ENCODE measurements at regions not wholly inside any gene's neighbourhood (a gene's known extent, or its start where the extent isn't known, plus 50 kb on each side); places are given as distances from the start of the nearest gene placed in this dataset.
"Not testable (repeated sequence)": the region's sequence is repeated elsewhere in the genome, so short reads cannot be mapped to it uniquely, and the experiment has no call there.

DNA sequence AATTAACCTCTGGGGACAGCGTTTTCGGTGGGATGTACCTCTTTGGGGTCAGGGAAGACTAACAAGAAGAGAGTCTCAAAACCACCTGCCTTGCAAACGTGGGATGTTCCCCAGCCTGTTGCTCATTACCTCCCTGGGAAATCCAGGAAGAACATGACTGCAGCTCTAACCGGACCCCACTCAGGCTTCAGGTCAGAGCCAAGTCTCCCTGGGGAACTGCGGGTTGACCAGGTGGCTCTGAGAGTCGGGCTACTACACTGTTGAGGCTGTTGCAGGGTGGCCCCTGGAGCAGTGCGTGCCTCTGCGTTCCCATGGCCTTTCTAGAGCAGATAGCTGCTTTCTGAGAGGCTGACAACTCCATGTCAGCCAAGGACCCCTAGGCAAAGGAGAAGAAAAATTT, 309.1 kb downstream of the FOXL1 start:
- H3K9ac ChIP-seq (ENCODE audit: low read length in 3 of 3) = no peak overlapping the region
- no peak overlapping the region for H3K27ac ChIP-seq (ENCODE audit: low read depth in 2 of 2, low read length in 2 of 2)
- no peaks in the 10 kb centered on the region for H3K9me3 ChIP-seq (ENCODE audit: control insufficient read depth in 2 of 3, insufficient read depth in 1 of 3, low read length in 3 of 3)
- DNase-seq (no peak), FAIRE-seq (no peak)
- H3K4me3 ChIP-seq (ENCODE audit: low read length in 3 of 3) = no peak overlapping the region
- intact Hi-C loops (cut with DNase I) = no loop called here
- no peaks in the 10 kb centered on the region for H3K27me3 ChIP-seq (ENCODE audit: control insufficient read depth, insufficient read depth, low read length)
- H3K4me1 ChIP-seq (ENCODE audit: control insufficient read depth in 2 of 3, insufficient read depth in 2 of 3, low read depth in 1 of 3, low read length in 3 of 3) = peaks cover 0 to 3% (median 0%) of the 10 kb centered on the region in 3 donors
- no peaks in the 10 kb centered on the region for H3K36me3 ChIP-seq (ENCODE audit: control insufficient read depth in 2 of 3, insufficient read depth in 3 of 3, low read length in 3 of 3)
- TF ChIP-seq, protein P1, sequence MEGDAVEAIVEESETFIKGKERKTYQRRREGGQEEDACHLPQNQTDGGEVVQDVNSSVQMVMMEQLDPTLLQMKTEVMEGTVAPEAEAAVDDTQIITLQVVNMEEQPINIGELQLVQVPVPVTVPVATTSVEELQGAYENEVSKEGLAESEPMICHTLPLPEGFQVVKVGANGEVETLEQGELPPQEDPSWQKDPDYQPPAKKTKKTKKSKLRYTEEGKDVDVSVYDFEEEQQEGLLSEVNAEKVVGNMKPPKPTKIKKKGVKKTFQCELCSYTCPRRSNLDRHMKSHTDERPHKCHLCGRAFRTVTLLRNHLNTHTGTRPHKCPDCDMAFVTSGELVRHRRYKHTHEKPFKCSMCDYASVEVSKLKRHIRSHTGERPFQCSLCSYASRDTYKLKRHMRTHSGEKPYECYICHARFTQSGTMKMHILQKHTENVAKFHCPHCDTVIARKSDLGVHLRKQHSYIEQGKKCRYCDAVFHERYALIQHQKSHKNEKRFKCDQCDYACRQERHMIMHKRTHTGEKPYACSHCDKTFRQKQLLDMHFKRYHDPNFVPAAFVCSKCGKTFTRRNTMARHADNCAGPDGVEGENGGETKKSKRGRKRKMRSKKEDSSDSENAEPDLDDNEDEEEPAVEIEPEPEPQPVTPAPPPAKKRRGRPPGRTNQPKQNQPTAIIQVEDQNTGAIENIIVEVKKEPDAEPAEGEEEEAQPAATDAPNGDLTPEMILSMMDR (IDR thresholded peaks at IDR 0.05; ENCODE audit: borderline replicate concordance, extremely low read depth, insufficient read depth) = no peak

DNA sequence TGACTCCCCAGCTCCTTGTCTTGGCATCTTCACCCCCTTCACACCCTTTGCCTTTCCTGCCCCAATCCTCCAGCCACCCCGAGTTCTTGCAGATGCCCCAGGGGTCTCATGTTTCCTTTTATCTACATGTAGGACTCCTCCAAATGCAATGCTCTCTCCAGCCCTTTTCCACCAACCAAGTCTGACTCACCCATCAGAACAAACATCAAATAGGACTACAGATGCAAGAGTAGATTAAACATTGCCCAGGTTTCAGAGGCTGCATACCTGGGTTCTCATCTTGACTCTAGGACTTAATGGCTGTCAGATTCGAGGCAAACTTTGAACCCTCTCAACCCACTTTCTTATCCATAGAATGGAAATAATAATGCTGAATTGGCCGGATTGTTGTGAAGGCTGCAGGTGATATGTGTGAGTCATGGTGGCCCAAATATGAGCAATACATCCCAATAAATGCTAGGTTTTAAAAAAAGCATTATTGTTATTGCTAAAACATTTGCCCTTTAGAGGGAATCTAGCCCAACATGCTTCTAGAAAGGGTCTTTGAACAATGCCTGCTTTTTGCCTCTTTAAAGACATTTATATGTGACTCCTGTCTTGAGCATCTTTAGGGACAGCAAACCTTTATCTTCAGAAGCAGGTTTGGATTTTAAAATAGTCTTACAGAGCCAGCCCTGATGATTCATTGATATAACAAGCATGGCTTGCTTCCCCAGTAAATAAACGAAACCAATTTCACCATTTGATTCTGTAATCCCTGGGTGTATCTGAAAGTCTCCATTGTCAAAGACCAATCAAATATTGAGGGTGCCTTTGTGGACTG, 310.1 kb downstream of the FOXL1 start:
- TF ChIP-seq, protein P1 (IDR thresholded peaks at IDR 0.05; ENCODE audit: borderline replicate concordance, extremely low read depth, insufficient read depth) = no peak
- no peak for FAIRE-seq
- no peaks in the 10 kb centered on the region for H3K4me1 ChIP-seq (ENCODE audit: control insufficient read depth in 2 of 3, insufficient read depth in 2 of 3, low read depth in 1 of 3, low read length in 3 of 3)
- no peak overlapping the region for H3K27ac ChIP-seq (ENCODE audit: low read depth in 2 of 2, low read length in 2 of 2)
- no peak for DNase-seq
- H3K36me3 ChIP-seq (ENCODE audit: control insufficient read depth in 2 of 3, insufficient read depth in 3 of 3, low read length in 3 of 3) = no peaks in the 10 kb centered on the region
- no peaks in the 10 kb centered on the region for H3K9me3 ChIP-seq (ENCODE audit: control insufficient read depth in 2 of 3, insufficient read depth in 1 of 3, low read length in 3 of 3)
- H3K9ac ChIP-seq (ENCODE audit: low read length in 3 of 3) = no peak overlapping the region
- no peak overlapping the region for H3K4me3 ChIP-seq (ENCODE audit: low read length in 3 of 3)
- H3K27me3 ChIP-seq (ENCODE audit: control insufficient read depth, insufficient read depth, low read length) = no peaks in the 10 kb centered on the region
- intact Hi-C loops (cut with DNase I) = no loop called here

DNA sequence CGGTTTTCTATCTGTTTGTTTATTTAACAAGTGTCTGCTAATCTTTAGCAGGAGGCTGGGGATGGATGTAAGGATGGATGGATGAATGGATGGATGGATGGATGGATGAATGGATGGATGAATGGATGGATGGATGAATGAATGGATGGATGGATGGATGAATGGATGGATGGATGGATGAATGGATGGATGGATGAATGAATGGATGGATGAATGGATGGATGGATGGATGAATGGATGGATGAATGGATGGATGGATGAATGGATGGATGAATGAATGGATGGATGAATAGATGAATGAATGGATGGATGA, 310.7 kb downstream of the FOXL1 start:
- H3K27me3 ChIP-seq (ENCODE audit: control insufficient read depth, insufficient read depth, low read length); DNase-seq; intact Hi-C loops (cut with DNase I); H3K36me3 ChIP-seq (ENCODE audit: control insufficient read depth in 2 of 3, insufficient read depth in 3 of 3, low read length in 3 of 3); H3K4me1 ChIP-seq (ENCODE audit: control insufficient read depth in 2 of 3, insufficient read depth in 2 of 3, low read depth in 1 of 3, low read length in 3 of 3); H3K9me3 ChIP-seq (ENCODE audit: control insufficient read depth in 2 of 3, insufficient read depth in 1 of 3, low read length in 3 of 3); H3K9ac ChIP-seq (ENCODE audit: low read length in 3 of 3); FAIRE-seq; H3K27ac ChIP-seq (ENCODE audit: low read depth in 2 of 2, low read length in 2 of 2); H3K4me3 ChIP-seq (ENCODE audit: low read length in 3 of 3): not testable (repeated sequence)

DNA sequence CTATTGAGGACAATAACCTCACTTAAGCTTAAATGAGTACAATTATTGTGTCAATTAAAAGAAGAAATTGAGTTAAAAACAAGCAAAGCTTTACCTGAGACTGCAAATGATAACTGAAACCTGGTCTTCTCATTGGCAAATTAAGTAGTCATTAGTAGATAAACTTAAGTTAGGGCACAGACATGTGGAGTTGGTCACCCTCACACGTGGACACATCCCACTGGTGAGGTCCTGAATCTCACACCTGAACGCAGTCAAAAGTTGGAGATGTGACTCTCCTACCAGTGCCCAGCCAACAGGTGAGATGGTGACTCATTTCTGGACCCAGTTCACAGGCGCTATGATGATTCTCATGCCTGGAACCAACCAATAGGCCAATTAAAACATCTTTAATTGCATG, 311.6 kb downstream of the FOXL1 start:
- no peak overlapping the region for H3K4me3 ChIP-seq (ENCODE audit: low read length in 3 of 3)
- no peaks in the 10 kb centered on the region for H3K27me3 ChIP-seq (ENCODE audit: control insufficient read depth, insufficient read depth, low read length)
- DNase-seq = no peak
- intact Hi-C loops (cut with DNase I) = no loop called here
- H3K9me3 ChIP-seq (ENCODE audit: control insufficient read depth in 2 of 3, insufficient read depth in 1 of 3, low read length in 3 of 3) = no peaks in the 10 kb centered on the region
- no peak overlapping the region for H3K9ac ChIP-seq (ENCODE audit: low read length in 3 of 3)
- TF ChIP-seq, protein P1 (IDR thresholded peaks at IDR 0.05; ENCODE audit: borderline replicate concordance, extremely low read depth, insufficient read depth) = no peak
- no peaks in the 10 kb centered on the region for H3K4me1 ChIP-seq (ENCODE audit: control insufficient read depth in 2 of 3, insufficient read depth in 2 of 3, low read depth in 1 of 3, low read length in 3 of 3)
- no peaks in the 10 kb centered on the region for H3K36me3 ChIP-seq (ENCODE audit: control insufficient read depth in 2 of 3, insufficient read depth in 3 of 3, low read length in 3 of 3)
- no peak overlapping the region for H3K27ac ChIP-seq (ENCODE audit: low read depth in 2 of 2, low read length in 2 of 2)
- no peak for FAIRE-seq

Measured in kidney (tissue), 13 donors.